ENCODE measurements at regions not wholly inside any gene's neighbourhood (a gene's known extent, or its start where the extent isn't known, plus 50 kb on each side); places are given as distances from the start of the nearest gene placed in this dataset.

DNA sequence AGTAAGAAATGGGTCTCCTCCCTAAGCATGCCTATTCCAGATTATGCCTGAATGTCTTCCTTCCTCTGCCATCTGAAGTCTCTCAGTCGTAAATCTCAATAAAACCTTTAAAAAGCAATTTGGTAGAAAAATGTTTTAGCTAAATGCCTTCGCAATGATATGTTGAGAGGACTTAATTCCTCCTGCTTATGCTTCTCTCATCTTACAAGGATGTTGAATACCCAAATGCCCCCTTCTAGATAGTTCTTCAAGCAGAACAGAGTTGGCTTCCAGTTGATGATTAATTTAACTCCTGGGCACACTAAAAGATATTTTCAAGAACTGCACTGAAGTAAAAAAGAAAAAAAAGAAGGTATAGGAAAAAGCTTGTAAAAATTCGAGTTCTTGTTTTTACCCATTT is 275.0 kb upstream of the SPTLC3 start:
- H3K27ac ChIP-seq: no peak overlapping the region
- ATAC-seq (no peak), FAIRE-seq (no peak), DNase-seq (no peak)
- TF ChIP-seq, protein P1, sequence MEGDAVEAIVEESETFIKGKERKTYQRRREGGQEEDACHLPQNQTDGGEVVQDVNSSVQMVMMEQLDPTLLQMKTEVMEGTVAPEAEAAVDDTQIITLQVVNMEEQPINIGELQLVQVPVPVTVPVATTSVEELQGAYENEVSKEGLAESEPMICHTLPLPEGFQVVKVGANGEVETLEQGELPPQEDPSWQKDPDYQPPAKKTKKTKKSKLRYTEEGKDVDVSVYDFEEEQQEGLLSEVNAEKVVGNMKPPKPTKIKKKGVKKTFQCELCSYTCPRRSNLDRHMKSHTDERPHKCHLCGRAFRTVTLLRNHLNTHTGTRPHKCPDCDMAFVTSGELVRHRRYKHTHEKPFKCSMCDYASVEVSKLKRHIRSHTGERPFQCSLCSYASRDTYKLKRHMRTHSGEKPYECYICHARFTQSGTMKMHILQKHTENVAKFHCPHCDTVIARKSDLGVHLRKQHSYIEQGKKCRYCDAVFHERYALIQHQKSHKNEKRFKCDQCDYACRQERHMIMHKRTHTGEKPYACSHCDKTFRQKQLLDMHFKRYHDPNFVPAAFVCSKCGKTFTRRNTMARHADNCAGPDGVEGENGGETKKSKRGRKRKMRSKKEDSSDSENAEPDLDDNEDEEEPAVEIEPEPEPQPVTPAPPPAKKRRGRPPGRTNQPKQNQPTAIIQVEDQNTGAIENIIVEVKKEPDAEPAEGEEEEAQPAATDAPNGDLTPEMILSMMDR (IDR thresholded peaks at IDR 0.05): no peak
- H3K4me1 ChIP-seq: no peaks in the 10 kb centered on the region
- H3K4me3 ChIP-seq: no peak overlapping the region
- WGBS, 2 donors: 48 to 54% methylated on average over 3 of the region's 3 CpGs
- intact Hi-C loops (cut with DNase I): no loop called here
- no peaks in the 10 kb centered on the region for H3K9me3 ChIP-seq
- no peaks in the 10 kb centered on the region for H3K27me3 ChIP-seq
- no peaks in the 10 kb centered on the region for H3K36me3 ChIP-seq

DNA sequence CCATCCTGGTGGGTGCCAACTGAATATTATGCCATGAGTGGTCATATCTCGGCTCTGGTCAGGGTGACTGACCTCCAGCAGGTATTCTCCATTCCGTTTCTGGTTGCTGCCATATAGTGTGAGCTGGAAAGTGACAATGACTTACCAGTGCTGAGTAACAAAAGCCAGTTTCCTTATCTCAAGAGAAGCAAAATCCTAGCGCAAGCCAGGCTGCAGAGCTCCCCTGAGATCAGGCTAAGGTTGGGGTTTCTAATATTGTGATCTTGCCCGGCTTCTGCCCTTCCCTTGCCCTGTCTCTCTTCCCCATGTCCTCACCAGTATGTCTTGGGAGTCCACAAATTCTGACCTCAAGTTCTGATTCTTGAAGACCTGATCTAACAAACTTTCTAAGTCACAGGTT is 271.3 kb upstream of the SPTLC3 start:
- Histone ChIP-seq H3K27me3 (no peaks in the 10 kb centered on the region), H3K36me3 (no peaks in the 10 kb centered on the region), H3K27ac (no peak overlapping the region), H3K9me3 (no peaks in the 10 kb centered on the region), H3K4me1 (no peaks in the 10 kb centered on the region), H3K4me3 (no peak overlapping the region)
- no peak for DNase-seq
- TF ChIP-seq, protein P1 (IDR thresholded peaks at IDR 0.05): no peak
- no peak for ATAC-seq
- WGBS, 2 donors: 68 to 78% methylated on average over 4 of the region's 4 CpGs
- no peak for FAIRE-seq
- intact Hi-C loops (cut with DNase I): no loop called here

DNA sequence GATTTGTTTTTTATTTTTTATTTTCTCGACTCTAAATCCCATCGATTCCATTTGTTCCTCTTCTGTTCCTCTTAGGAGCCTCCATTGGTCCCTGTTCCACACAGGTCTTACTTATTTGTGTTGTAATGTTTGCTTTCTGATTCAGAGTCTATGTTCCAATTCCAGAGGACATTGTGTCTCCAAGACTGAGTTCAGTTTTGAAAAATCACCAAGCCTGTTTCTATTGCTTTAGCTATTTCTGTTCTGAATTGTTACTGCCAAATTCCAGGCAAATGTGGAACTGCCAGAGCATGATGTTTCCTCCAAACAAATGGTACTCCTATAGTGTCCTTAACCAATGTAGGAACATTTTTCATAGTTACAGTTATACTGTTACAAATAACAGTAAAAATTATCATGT is 270.9 kb upstream of the SPTLC3 start:
- FAIRE-seq (no peak), DNase-seq (no peak), ATAC-seq (peak in 2 of 4 donors; percentile 48 to 49)
- H3K4me1 ChIP-seq: no peaks in the 10 kb centered on the region
- H3K27me3 ChIP-seq: no peaks in the 10 kb centered on the region
- no peak overlapping the region for H3K27ac ChIP-seq
- no peaks in the 10 kb centered on the region for H3K9me3 ChIP-seq
- 72 to 88% methylated on average over 2 of the region's 2 CpGs for WGBS, 2 donors
- intact Hi-C loops (cut with DNase I): no loop called here
- no peak overlapping the region for H3K4me3 ChIP-seq
- no peaks in the 10 kb centered on the region for H3K36me3 ChIP-seq
- TF ChIP-seq, protein P1 (IDR thresholded peaks at IDR 0.05): no peak

DNA sequence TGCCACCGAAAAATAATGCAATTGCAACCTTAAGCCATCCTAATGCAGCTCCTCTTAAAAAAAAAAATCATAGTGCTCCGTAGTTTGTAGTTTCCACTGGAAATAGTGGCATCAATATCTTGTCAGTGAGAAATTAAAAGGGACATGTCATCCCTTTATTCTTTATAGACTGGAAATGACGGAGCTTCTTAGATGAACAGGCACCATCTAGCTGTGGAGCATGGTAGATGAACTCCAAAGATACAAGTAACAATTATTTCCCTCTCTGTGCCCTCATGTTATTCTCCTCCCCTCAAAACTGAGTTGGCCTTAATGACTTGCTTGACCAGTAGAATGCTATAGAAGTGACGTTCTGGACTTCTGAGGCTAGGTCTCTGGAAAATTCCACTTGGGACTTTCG is 268.1 kb upstream of the SPTLC3 start:
- H3K27ac ChIP-seq: no peak overlapping the region
- FAIRE-seq (no peak), DNase-seq (no peak), ATAC-seq (no peak)
- H3K4me3 ChIP-seq: no peak overlapping the region
- WGBS, 2 donors: 64 to 74% methylated on average over 5 of the region's 5 CpGs
- no peaks in the 10 kb centered on the region for H3K9me3 ChIP-seq
- intact Hi-C loops (cut with DNase I): no loop called here
- TF ChIP-seq, protein P1 (IDR thresholded peaks at IDR 0.05): no peak
- no peaks in the 10 kb centered on the region for H3K27me3 ChIP-seq
- no peaks in the 10 kb centered on the region for H3K36me3 ChIP-seq
- no peaks in the 10 kb centered on the region for H3K4me1 ChIP-seq

DNA sequence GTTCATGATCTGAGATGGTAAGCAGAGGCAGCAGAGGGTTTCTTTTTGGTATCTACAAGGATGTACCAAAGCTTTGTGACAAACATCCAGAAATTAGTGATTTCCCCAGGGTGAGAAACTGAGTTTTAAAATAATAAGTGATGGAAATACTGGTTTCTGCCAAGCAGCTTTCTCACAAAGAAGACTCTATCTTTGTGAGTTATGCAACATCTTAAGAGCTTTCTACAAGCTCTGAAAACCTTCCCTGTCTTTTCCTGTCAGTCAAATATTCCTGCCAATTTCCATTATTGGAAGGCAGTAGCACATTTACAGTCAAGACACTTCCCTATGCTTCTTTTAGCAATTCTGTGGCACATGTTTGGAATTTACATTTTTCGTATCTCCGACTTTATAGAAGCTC is 264.7 kb upstream of the SPTLC3 start:
- H3K4me3 ChIP-seq: no peak overlapping the region
- 81 to 92% methylated on average over 2 of the region's 2 CpGs for WGBS, 2 donors

More for the DNA sequence above, 264.7 kb upstream of the SPTLC3 start:
- DNase-seq (no peak), ATAC-seq (no peak), FAIRE-seq (no peak)
- intact Hi-C loops (cut with DNase I): no loop called here
- Histone ChIP-seq H3K36me3 (no peaks in the 10 kb centered on the region), H3K9me3 (no peaks in the 10 kb centered on the region), H3K27me3 (no peaks in the 10 kb centered on the region), H3K4me1 (no peaks in the 10 kb centered on the region), H3K27ac (no peak overlapping the region)
- TF ChIP-seq, protein P1 (IDR thresholded peaks at IDR 0.05): no peak
